Dermis blood vessel endothelial cell (primary cell): ENCODE measurements at regions not wholly inside any gene's neighbourhood (a gene's known extent, or its start where the extent isn't known, plus 50 kb on each side); places are given as distances from the start of the nearest gene placed in this dataset.

Experiments
- DNase-seq: peaks from one replicate; pipeline ENCODE4 v3.0.0; 2010

DNA sequence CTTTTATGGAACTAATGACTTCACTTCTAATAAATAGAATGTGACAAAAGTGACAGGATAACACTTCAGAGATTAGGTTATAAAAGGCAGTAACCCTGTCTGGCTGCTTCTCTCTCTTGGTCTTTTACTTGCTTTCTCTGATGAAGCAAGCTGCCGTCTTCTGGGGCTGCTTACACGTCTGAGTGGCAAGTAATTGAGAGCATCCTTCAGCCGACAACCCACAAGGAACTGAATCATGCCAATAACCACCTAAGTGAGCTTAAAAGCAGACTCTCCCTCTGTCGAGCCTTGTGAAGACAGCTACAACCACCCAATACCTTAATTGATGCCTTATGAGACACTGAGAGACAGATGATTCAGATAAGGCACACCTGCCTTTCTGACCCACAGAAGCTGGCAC, 1091.2 kb downstream of the SLITRK1 start:
- no peak for DNase-seq

GRCh38 chr13:82772816-82773215, 1109.5 kb downstream of the SLITRK1 start:
- DNase-seq = no peak

DNA sequence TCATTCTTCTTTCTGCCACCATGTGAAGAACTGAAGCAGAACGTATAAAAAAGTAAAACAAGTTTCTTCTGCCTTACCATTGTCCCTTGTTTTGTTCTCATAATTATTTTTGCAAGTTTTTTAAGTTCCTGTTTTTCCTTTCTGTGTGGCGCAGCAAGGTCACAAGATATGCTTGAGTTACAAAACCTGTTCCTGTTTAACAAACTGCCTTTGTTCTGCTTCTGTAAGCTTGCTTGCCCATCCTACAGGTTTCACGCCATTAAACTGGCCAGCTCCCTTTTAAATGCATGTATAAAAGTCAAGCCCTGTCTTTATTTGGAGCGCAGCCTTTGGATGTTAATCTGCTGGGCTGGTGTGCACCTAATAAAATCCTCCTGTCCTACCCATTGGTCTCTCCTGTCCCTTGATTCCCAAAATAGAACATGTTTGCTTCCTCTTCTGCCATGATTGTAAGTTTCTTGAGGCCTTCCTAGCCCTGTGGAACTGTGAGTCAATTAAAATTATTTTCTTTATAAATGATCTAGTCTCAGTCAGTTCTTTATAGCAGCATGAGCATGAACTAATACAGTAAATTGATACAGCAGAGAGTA, 1115.4 kb downstream of the SLITRK1 start:
- DNase-seq = no peak

DNA sequence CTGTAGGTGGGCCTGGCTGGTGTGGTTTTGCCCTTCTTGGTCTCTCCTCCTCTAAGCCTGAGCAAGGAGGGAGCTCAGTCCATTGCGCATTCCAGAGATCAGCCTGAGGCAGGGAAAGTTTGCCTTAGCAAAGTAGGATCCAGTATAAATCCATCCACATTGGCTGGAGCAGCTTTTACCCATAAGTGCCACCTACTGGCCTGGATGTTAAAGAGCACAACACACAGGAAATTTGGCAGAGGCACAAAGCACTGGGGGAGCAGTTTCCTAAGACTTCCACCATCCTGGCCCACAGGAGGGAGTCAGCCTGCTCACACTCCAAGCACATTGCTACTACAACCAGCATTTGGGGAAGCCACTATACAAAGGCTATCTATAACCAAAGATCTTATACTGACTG, 1124.2 kb downstream of the SLITRK1 start:
- DNase-seq = no peak

GRCh38 chr13:82751206-82751605, 1131.1 kb downstream of the SLITRK1 start:
- no peak for DNase-seq

- no peak for DNase-seq
Observed at GRCh38 chr13:82749551-82749950, 1132.7 kb downstream of the SLITRK1 start.

DNA sequence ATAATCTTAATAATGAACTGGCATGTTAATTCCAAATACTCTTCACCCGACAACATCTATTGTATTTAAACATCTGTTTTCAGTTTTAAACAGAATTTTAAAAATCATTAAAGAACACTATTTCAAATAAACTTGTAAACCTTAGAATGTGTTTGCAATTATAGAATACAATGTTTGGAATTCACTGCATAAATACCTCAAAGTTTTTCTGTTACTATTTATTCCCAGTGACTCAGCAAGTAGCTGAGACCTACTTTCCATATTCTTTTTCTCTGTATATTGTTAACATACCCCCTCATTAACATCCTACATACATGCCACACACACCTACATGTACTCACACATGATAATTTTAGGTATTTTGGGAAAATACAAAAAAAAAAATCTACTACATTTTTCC, 1134.3 kb downstream of the SLITRK1 start:
- DNase-seq = no peak

DNA sequence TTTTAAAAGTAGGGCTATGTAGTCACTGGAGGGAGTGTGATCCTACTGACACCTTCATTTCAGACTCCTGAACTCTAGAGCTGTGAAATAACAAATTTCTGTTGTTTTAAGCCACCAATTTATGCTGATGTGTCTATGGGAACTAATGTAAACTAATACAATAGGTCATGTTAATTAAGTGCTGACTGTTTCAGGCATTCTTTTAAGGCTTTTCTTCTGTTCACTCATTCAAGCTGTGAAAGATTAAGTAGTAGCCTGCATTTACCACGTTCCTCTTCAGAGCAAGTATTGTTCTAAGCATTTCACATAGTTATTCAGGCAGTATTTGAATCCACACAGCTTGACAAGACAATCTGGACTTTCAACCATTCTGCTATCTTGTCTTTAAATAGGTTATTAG, 1135.0 kb downstream of the SLITRK1 start:
- DNase-seq = no peak

DNA sequence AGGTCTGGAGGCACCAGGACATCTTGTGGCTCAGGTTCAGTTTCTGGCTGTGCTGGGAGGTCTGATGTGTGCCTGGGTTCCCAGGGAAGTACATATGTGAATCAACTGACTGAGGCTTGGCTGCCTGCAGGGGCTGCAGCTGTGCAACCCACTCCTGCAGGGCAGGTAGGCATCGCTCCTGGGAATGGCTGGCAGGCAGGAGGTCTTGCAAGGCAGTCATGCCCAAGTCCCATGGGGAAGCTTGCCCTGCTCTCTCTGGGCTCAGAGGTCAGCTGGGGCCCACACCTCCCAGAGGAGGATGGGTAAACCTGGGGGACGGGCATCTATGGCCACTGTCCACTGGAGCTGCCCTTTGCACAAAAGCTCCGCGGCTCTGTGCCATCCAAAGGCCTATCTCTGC, 1141.8 kb downstream of the SLITRK1 start:
- no peak for DNase-seq

DNA sequence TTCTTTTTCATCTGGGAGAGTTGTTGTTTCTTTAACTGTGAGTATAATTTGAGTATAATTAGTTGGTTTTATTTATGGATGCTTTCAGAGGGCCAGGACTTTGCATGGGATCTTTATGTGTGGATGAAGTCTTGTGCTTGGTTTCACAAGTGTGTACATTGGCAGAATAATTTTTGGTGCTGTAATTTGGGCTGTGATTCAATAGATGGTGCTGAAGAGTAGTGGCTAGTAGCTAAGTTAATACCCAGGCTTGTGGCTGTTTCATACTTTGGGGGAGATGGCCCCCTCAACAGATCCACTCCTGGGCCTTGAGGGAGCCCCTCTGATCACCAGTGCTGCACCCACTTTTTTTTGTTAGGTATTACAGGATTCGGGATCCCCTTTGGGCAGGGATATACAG, 1142.4 kb downstream of the SLITRK1 start:
- no peak for DNase-seq

GRCh38 chr13:82729401-82729800, 1152.9 kb downstream of the SLITRK1 start:
- DNase-seq = no peak

- DNase-seq = no peak
Observed at GRCh38 chr13:82720986-82721385, 1161.3 kb downstream of the SLITRK1 start.

DNA sequence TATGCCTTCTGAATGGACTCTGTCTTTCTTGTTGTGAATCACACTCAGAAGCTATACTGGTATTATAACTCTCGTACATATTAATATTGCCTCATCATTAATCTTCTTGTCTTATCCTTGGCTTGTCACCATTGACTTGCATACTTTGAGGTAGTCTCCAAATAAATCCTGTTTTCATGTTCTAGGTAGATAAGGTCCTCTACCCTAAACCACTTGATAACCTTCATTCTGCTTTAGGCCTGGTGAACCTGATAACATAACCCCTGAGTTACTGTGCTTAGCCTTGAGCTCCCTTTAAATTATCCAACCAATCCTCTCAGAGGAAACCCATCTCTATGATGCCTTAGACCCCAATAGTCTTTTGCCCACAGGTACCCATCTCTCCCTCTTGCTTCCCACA, 1162.3 kb downstream of the SLITRK1 start:
- DNase-seq = no peak

- DNase-seq = no peak
Observed at GRCh38 chr13:82717249-82717648, 1165.0 kb downstream of the SLITRK1 start.

DNA sequence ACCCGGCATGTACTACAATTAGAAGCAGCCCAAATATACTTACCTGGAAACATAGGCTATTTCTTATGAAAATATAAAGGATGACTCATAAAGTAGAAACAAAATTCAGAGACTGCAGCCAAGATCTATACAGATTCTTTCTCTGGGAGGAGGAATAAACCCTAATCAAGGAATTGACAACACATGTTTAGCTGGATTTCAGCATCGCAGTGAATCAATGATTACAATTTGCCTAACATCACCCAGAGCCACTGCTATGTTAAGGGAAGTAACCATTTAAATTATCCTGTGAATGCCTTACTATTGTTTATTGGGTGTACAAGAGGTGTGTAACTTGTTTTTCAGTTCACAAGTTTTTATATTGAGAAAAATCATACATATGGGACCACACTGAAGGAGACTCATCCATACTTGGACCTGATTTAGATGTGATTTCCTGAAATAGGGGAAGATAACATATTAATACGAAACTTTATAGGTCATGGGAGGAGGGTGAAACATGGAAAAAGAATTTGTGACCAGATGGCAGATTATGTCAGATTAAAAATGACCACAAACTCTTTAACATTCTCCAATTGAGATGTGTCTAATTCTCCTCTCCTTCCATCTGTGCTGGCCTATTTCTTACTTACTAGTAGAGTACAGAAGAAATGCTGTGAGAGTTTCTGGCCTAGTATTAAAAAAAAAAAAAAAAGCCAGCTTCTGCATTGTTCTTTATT, 1168.4 kb downstream of the SLITRK1 start:
- DNase-seq = no peak

DNA sequence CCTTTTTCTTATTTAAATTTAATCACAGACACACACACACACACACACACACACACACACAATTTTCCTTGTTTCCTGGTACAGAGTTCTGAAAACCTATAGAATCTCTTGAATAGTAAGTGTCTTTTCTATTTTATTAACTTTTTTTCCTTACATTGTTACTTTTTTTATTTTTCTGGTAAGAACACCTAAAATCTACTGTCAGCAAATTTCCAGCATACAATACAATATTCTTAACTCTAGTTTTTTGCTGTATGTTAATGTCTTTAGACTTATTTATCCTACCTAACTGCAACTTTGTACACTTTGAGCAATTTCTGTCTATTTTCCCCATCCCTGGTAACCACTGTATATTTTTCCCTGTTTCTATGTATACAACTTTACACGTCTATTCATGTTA, 1179.8 kb downstream of the SLITRK1 start:
- no peak for DNase-seq

GRCh38 chr13:82701020-82701419, 1181.3 kb downstream of the SLITRK1 start:
- no peak for DNase-seq

DNA sequence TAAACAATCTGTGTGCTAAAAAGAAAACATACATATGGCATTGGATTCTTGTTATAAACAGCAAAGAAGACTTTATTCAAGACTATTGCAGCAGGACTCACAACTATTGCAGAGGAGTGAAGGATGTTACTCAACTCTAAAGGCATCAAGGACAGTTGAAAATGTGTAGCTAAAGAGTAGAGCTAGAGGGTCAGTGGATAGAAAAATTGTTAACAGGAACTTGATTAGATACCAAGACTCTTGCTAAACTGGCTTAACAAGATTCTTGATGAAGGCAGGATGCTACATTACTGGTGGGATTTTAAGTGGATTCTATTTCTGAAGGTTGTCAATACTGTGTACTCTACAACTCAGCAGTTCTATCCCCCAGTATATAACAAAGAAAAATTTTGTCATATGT, 1183.3 kb downstream of the SLITRK1 start:
- DNase-seq = no peak

DNA sequence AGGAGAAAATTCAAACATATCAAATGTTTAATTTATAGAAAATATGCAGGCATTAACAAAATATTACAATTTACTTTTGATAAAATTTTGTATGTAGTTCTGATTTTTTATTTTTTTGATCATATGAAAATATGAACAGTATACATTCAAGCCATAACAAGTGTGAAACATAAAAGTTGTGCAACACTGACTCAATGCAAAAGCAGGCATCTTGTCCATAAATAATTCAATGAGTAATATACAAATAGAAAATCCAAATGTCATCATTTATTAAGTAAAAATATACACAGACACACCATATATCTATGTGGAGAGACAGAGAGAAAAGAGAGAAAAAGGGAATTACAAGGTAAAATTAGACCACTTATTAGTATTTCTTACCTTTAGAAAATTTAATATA, 1183.9 kb downstream of the SLITRK1 start:
- DNase-seq = no peak

DNA sequence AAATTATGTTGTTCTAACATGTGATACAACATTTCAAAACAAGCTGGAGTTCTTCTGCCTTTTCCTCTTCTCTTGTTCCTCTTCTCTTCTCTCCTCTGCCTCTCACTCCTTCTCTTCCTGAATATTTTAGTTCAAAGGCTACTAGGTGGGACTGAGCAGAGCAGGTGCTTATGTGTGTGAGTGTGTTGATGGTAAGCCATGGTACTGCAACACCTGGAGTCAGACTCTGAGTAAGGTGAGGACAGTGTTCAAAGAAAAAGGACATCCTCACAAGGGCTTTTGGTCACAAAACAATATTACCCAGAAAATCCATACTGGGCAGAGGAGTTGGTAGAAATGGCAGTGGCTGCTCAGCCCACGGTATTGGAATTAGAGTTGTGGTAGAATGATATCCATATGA, 1188.7 kb downstream of the SLITRK1 start:
- DNase-seq = no peak

DNA sequence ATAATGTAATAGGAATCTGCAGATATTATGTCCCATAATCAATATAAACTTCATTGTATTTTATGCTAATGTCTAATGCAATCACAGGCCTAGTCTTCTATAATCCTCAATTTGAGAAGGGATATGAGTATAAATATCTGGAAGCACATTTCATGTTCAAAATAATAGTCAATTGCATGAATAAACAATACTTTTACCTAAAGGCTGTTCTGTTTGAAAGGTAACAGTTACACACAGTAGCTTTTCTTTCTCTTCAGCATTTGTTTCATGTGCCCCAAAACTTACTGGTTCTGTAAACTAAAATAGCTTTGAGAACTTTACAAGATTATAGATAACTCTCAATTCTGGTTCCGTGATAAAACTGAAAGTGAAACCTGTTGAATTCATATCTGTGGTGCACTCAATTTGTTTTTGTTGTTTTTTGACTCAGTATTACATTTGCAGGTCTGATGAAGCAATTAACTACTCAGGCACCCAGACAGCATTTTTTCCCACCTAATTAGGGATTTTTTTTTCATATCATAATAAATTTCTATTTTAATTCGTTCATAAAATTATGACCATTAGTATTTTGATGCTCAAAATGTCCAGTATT, 1193.8 kb downstream of the SLITRK1 start:
- DNase-seq = no peak

GRCh38 chr13:82687884-82688283, 1194.4 kb downstream of the SLITRK1 start:
- no peak for DNase-seq

DNA sequence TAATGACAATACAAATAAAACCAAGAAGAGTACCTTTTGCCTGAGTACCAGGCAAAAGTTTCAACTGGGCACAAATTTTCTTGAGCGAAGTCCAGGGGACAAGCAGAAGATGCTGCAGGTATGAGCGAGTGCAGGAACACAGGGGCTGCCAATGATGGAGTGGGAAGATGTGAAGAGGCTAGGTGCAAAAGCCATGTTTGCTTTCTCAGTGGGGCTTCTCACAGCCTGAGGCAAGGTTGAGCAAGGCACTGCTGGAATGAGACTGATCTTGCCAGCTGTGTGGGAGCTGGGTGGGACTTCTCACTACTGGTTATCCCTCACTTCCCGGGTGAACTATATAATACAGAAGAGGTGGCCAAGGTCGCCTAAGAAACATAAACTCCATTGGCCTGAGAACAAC, 1200.7 kb downstream of the SLITRK1 start:
- no peak for DNase-seq

DNA sequence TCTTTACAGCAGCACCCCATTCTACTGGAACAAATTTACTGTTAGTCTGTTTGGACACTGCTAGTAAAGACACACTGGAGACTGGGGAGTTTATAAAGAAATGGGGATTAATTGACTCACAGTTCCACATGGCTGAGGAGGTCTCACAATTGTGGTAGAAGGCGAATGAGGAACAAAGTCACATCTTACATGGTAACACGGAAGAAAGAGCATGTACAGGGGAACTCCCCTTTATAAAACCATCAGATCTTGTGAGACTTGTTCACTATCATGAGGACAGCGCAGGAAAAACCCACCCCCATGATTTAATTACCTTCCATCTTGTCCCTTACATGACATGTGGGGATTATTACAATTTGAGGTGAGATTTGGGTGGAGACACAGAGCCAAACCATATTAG, 1204.2 kb downstream of the SLITRK1 start:
- no peak for DNase-seq

GRCh38 chr13:82675024-82675423, 1207.2 kb downstream of the SLITRK1 start:
- no peak for DNase-seq
